Limb (tissue), 2 donors: ENCODE measurements at regions not wholly inside any gene's neighbourhood (a gene's known extent, or its start where the extent isn't known, plus 50 kb on each side); places are given as distances from the start of the nearest gene placed in this dataset.
A peak's percentile ranks its signal among the peaks of the same experiment; 100 is the strongest.

ENCODE experiments used
- DNase-seq, 2 donors: peaks; one replicate each; pipeline ENCODE4 v3.0.0-alpha.2; 2016; ENCODE audit errors: extremely low spot score in 2 of 2

DNA sequence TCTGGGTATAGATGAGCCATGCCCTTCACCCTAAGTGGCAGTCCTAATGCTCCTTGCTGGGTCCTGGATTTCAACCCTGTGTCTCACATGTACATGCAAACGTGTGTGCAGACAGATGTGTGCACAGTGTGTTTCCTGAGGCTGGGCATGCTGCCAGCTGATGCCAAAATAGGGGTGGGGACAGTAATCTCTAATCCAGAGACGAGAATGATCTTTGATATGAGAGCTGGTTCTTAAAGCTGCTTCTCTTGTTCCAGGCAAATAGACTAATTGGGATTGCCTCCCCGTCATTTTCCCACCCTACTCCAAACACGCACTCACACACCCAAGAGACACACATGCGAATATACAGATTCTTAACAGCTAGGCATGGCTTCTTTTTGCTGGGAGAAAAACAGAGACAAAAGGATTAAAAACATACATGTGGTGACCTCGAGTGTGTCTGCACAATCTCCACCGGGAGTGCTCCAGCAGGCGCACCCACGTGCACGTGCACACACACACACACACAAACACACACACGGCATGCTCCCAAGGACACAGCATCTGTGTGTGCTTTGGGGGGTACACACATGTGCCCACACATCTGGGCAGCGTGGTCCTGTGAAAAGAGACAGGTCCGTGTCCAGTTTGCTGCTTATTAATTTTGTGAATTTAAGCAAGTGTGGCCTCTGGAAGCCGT lies 102.1 kb upstream of the ZBTB40 start:
- peak in 1 of 2 donors; percentile 36 for DNase-seq

DNA sequence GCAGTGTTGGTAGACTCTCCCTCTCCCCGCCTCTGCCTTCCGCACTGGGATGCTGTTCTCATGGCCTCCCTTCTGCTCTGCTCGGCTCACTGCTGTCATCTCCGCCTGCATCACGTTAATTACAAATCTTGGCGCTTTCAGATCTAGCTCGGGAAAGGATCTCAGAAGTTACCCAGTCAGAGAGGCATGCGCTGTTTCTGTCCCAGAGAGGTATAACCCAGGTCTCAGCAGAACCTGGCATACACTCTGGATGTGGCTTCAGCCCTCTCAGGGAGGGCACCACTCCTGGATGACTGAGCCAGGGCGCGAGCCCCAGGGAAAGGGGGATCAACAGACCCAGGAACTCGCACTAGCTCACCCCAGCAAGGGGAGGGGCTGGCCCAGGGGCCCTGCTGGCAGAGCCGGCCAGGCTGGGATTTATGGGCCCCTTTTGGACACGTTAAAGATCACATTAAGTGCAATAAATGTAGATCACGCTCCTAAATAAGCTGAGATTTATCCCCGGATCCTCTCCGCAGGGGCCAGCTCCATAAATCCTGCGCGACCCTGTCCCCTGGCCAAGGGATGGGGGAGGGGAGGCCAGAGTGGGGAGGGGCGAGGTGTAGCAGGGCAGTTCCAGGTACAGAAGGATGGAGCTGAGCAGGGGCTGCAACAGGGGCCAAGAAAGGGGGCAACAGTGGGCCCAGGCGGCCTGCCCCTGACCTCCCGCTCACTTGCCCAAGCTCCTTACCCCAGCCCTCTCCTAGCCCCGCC lies 101.3 kb upstream of the ZBTB40 start:
- DNase-seq: peak in 1 of 2 donors; percentile 74

DNA sequence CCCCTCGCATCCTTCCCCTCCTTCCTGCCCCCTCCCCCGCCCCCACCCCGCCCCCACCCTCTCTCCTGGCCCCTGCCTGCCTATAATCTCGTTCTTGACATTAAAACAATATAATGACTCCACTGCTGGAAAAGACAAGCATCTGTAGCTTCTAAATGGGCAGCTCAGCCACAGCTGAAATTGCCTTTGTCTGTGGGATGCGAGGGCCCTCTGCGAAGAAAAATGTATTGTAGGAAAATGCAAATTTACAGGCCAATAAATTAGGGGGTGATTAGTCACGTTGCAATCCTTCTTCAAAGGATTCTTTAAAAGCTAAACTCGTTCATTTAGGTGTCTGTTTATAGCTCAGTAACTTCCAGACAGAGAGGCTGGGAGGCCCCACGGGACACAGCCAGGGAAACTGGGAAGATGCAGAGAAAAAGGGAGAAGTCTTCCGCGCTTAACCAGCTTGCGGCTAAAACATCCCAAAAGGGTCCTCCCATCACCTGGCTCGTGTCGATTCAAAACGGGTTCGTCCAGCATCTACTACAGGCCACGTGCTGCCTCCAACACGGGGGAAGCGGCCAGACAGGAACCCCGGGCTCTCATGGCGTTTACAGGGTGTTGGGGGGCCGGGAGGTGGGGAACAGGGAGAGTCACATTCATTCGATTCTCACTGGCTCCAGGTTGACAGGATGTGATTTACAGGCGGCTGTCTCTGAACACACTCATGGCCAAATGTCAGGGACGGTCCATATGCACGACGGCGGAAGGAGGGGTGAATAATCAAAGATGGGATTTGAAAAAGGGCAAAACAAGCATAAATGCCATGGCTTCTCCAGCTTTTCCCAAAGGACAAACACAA lies 100.5 kb upstream of the ZBTB40 start:
- peak in 1 of 2 donors; percentile 53 for DNase-seq

DNA sequence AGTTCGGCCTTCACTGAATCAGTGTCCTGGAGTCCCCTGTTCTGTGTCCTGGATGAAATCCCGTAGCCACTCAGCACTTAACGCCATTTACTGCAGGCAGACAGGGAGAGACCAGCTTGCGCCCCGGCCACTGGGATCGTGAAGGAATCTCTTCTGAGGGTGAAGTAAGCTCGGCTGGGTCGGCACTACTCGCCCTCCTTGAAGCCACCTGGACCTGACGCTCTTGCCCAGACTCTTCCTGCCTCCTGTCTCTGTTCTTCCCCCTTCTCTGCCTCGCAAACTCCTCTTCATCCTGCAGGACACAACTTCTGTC lies 99.9 kb upstream of the ZBTB40 start:
- no peak for DNase-seq

DNA sequence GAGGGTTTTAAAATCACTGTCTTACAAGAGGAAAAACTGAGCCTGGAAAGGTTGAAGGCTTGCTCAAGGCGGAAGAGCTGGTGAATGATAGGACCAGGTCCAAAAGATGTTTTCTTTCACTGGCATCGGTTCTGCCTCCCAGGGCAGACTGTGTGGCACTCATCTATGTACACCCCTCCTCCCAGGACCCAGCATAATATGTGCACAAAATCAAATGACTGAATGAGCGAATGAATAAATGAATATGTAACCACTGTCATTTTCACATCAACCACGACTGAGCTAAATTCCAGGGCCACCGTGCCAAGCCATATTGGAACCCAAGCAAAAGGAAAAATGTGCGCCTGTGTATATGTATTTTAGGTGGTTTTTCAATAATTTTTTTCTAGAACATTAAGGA lies 99.3 kb upstream of the ZBTB40 start:
- DNase-seq: no peak

DNA sequence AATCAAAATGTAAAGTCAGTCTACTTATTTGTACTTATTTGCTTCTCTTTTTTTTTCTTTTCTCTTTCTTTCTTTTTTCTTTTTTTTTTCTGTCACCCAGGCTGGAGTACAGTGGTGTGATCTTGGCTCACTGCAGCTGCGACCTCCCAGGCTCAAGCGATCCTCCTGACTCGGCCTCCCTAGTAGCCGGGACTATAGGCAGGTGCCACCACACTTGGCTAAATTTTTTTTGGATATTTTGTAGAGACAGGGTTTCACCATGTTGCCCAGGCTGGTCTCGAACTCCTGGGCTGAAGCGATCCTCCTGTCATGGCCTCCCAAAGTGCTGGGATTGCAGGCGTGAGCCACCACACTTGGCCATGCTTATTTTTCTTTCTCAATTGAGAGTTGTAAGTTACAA lies 98.8 kb upstream of the ZBTB40 start:
- DNase-seq: no peak

DNA sequence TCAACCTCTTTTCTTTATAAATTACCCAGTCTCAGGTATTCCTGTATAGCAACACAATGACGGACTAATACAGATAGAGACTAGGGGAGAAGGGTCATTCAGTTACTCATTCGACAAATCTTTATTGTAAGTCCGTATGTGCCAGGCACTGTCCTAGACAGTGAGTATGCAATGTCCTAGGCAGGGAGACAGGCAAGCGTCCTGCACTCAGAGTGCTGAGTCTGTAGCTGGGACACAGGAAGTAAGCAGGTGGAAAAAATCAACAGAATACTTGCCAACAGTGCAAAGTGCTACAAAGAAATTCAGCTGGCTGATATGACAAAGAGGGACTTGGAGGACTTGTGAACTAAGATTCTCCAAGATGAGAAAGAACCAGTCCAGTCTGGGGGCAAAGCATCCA lies 92.2 kb upstream of the ZBTB40 start:
- no peak for DNase-seq

DNA sequence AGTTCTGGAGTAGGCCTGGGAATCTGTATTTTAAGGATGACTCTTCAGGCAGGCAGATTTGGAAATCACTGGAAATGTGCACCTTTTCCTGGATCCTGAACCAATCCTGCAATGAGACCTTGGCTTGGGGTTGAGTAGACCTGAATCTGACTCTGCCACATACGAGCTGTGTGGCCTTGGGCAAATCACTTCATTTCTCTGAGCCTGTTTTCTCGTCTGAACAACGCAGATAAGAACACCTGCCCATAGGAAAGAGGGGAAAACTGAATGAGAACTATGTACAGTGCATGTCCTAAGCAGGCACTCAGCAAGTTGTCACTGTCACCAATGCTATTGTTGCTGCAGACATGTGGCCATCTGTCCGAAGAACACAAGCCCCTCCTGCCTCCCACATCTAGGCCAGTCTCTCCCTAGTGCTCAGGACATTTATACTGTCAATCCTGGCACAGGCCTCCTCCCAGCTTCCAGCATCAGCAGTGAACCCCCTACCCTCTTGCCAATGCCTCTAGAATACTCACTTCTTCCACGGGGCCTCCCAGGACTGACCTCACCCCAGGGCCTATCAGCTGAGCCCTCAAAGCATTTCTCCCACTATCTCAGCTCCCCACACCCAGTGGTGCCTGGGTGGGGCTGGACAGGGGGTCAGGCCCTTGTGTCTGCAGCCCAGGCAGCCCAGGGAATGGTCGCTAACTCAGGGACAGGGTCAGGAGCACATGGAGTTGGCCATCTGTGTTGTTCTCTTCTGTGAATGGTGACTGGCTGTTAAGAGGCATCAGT lies 88.8 kb upstream of the ZBTB40 start:
- no peak for DNase-seq

DNA sequence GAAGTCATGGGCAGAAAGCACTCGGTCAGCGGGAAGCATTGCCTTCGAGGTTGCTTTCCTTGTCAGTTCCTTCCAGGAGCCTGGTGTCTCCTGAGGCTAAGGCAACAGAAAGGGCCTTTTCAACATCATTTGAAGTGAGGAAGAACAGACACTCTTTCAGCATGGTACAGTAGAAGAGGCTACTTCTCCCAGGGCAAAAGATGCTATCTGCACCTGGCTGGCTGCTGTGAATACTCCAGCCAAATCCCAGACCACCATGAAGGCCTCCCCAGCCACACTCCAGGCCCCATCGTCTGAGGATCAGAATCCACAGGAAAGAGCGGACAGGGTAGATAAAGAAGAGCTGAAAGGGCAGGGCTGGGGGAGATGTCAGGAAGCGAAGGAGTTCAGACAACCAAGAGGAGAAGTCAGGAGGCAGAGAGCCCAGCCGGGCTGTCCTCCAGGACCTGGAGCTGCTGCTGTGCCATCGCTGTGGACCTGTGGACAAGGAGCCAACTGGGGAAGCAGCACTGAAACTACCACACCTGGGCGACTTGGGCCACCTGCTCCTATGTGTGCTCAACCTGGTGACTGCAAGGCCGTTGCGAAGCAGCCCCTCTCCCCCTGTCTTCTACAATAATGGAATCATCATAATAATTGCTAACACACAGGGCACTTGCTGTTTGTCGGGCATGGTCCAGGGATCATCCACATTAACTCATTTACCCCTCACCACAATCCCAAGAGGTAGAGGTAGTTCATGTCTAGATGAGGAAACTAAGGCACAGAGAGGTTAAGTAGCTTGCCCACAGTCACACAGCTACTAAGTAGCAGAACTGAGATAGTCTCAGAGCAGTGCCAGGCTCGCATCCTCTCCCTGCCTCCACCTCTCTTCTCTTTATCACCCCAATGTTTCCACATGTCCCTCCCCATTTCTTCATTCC lies 88.0 kb upstream of the ZBTB40 start:
- DNase-seq: no peak

DNA sequence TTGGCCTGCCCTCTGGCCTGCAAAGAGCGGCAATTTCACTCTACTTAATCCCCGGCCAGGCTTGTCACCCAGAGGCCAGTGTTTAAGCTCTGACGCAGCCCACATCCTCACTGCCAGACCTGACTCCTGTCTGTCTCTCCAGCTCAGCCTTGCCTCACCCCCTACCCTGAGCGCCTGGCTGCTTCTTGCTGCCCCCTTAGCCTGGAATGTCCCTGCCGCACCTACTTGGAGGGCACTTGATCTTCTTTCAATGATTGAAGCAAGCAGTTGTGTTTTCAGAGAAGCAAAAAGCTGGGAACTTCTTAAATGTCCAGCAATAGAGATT lies 87.4 kb upstream of the ZBTB40 start:
- DNase-seq: no peak

DNA sequence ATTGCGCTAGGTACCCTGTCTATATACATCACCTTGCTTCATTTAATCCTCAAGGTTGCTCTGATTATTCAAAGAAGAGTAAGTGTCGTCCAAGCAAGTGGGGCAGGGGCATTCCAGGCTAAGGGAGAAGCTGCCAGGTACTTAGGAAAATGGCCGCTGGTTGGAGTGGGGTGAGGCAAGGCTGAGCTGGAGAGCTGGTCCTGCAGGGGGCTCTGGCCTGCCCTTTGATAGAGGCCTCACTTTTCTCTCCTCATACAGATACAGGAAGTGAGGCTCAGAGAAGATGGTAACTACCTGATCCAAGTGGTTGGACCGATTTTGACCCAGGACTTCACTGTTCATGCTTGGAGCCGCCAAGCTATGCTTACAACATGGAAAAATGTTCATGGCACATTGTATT lies 86.9 kb upstream of the ZBTB40 start:
- no peak for DNase-seq

DNA sequence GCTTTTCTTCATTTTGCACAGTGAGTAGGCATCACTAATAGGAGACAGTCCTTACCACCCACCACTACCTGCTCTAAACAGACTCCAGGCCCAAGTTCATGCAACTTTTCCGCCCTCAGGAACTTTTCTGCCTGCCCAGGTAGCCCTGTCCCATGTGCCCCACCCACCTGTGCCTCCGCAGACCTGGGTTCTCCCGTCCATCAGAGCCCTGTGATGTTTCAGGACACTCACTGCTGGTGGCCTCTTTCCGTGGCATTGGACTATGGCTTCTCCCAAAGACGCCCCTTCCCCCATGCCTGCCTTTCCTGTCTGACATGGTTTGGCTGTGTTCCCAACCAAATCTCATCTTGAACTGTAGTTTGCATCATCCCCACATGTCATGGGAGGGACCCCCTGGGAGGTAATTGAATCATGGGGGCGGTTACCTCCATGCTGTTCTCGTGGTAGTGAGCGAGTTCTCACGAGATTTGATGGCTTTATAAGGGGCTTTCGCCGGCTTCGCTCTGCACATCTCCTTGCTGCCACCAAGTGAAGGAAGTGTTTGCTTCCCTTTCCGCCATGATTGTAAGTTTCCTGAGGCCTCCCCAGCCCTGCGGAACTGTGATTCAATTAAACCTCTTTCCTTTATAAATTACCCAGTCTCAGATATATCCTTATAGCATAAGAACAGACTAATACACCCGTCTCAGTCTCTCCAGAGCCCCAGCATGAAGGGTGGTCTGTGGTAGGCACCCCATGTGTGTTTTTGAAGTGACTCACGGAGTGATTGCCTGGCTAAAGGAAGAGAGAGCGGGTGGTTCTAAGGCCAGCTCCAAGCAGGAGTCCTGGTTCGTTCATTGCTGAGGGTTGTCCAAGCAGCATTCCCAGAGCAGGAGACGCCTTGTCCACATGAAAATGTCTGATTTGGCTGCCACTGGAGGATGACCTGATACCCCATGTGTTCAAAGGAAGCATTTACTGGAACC lies 86.0 kb upstream of the ZBTB40 start:
- no peak for DNase-seq

DNA sequence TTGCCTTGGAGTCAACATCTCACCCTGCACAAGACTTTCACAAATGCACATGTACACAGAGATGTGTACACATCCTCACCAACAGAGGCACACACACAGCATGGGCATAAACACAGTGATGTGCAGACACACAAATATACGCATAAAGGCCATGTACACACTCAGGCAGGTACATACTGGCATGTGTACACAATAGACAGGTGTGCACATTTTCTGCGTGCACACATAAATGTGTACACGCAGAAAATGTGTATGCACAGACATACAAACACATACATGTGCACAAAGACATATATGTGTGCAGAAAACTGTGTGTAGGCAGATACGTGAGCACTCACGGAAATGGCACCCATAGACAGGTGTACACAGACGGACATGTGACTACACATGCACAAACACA lies 85.3 kb upstream of the ZBTB40 start:
- no peak for DNase-seq

DNA sequence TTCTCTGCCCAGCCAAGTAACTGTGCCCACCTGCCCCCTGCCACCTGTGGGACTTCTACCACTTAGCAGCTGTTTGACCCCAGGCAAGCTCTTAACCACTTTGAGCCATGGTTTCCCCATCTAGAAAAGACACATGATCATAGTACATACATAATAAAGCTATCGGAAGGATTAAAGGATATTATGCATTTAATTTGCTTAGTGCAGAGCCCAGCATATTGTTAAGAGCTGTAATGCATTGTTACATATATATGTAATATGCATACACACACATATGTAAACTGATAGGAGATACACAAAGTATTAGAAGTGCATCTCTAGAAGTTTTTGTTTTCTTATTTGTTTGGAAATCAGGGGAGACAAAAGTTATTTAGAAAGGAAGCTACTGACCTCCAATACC lies 83.5 kb upstream of the ZBTB40 start:
- DNase-seq: no peak

DNA sequence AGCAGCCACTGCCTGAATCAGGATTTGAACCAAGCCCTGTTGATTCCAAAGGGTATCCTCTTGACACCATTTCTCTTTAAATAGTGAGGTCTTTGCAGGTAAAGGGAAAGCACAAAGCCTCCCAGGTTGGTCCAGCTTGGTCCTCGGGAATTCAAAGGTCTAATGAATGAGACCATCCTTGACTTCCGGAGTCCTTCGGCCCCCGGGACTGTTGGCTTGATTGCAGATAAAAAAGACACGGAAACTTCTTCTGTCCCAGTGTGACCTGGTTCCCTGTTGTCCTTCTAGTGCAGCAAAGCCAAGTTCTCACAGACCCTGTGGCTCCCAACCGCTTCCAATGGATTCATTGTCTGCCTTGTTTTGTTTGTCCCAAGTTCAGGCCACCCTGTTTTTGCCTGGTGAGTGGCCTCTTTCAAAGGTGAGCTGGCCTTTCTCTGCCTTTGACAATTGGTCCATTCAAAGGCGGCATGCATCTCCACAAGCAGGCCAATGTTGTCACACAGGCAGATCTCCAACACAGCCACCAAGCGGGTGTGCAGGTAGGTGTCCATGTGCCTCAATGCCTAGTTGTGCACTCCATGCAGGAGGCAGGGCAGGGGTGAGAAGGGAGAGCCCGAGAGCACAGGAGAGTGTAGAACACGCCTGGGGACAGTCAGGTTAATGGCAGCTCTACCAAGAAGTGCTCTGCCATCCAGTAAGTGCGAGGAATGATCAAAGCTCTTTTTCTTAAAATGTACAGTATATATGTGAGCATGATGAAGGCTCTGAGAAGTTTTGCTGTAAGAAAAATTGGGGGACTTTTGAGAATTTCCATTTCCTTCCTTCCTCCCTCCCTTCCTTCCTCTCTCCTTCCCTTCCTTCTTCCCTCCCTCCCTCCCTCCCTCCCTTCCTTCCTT lies 82.1 kb upstream of the ZBTB40 start:
- no peak for DNase-seq

DNA sequence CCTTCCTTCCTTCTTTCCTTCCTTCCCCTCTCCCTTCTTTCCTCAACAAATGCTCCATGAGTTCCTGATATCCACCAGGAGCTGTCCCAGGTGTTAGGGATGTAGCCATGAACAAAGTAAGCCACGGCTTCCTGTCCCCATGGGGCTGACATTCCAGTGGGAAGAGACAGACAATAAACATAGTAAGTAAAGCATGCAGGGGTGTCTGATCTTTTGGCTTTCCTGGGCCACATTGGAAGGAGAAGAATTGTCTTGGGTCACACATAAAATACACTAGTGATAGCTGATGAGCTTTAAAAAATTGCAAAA lies 81.5 kb upstream of the ZBTB40 start:
- no peak for DNase-seq

DNA sequence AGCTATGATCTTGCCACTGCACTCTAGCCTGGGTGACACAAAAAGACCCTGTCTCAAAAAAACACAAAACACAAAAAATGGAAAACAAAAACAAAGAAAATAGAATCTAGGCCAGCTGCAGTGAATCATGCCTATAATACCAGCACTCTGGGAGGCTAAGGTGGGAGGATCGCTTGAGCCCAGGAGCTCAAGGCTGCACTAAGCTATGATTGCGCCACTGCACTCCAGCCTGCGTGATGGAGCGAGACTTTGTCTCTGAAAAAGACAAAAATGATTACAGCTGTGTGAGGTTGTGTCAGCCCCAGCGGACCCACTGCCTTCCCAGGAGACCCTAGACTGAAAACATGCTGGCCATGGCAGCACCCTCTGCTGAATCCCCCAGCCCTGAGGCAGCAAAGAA lies 80.2 kb upstream of the ZBTB40 start:
- DNase-seq: no peak

DNA sequence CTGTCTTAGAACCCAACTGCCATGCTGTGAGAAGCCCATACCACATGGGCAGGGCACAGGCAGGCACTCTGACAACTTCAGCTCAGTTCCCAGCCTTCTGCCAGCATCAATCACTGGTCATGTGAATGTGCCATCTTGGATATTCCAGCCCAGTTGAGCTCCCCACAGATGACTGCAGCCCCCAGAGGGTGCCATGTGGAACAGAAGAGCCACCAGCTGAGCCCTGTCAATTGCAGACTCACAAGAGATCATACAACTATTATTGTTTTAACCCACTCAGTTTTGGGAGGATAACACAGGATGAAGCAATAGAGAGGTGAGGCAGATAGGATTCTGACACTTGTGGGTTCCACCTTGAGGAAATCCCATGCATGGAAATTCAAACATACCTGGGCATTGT lies 78.4 kb upstream of the ZBTB40 start:
- no peak for DNase-seq

DNA sequence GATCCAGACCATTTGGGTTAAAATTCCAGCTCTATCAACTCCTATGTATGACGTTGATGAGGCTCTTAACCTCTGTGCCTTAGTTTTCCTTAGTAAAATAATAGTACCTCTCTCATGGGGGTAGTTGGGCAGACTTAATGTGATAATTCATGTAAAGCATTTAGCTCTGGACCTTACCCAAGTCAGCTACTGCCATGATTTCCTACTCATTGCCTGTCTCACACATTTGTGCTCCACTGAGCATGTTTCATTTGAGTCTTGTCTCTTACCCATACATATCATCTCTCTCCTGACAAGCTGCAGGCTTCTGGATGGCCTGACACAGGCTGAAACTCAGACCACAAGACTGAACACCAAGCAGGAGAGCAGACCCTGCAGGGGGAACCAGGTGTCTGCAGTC lies 77.7 kb upstream of the ZBTB40 start:
- no peak for DNase-seq
